ENCODE measurements at regions not wholly inside any gene's neighbourhood (a gene's known extent, or its start where the extent isn't known, plus 50 kb on each side); places are given as distances from the start of the nearest gene placed in this dataset.

- Histone ChIP-seq H3K4me1 (ENCODE audit: low read length) (peaks cover 44% of the 10 kb centered on the region), H3K36me3 (ENCODE audit: insufficient read depth, low read length) (no peaks in the 10 kb centered on the region), H4K20me1 (ENCODE audit: insufficient read depth, low read depth, low read length) (no peaks in the 10 kb centered on the region), H3K79me2 (ENCODE audit: low read length) (no peaks in the 10 kb centered on the region), H3K4me3 (ENCODE audit: low read length) (no peak overlapping the region), H3K27ac (ENCODE audit: low read length) (no peak overlapping the region), H2AFZ (ENCODE audit: low read length) (no peak overlapping the region), H3K9me2 (replicated peaks; ENCODE audit: insufficient read depth, low read length) (no peaks in the 10 kb centered on the region), H3K4me2 (ENCODE audit: low read depth, low read length, poor library complexity, severe bottlenecking) (no peak overlapping the region), H3K9me3 (ENCODE audit: low read length) (peaks cover 5% of the 10 kb centered on the region; the same call in 1 of the 2 replicates), H3K9ac (ENCODE audit: low read length) (no peak overlapping the region), H3K27me3 (ENCODE audit: low read length) (no peaks in the 10 kb centered on the region)
- DNase-seq = no peak
Observed at GRCh38 chr1:83697220-83697619, 301.7 kb downstream of the TTLL7 start.

- H2AFZ ChIP-seq (ENCODE audit: low read length) = 0 out of 2 replicates have a peak overlapping the region, but pooled peaks have one; percentile 17
- no peaks in the 10 kb centered on the region for H3K9me2 ChIP-seq (replicated peaks; ENCODE audit: insufficient read depth, low read length)
- no peaks in the 10 kb centered on the region for H3K79me2 ChIP-seq (ENCODE audit: low read length)
- H3K9me3 ChIP-seq (ENCODE audit: low read length) = peaks cover 5% of the 10 kb centered on the region; the same call in 1 of the 2 replicates
- no peaks in the 10 kb centered on the region for H4K20me1 ChIP-seq (ENCODE audit: insufficient read depth, low read depth, low read length)
- H3K4me2 ChIP-seq (ENCODE audit: low read depth, low read length, poor library complexity, severe bottlenecking) = no peak overlapping the region
- H3K4me1 ChIP-seq (ENCODE audit: low read length) = peaks cover 38% of the 10 kb centered on the region
- H3K36me3 ChIP-seq (ENCODE audit: insufficient read depth, low read length) = no peaks in the 10 kb centered on the region
- no peaks in the 10 kb centered on the region for H3K27me3 ChIP-seq (ENCODE audit: low read length)
- 0 out of 2 replicates have a peak overlapping the region, but pooled peaks have one; percentile 2 for H3K9ac ChIP-seq (ENCODE audit: low read length)
- H3K27ac ChIP-seq (ENCODE audit: low read length) = no peak overlapping the region
- H3K4me3 ChIP-seq (ENCODE audit: low read length) = no peak overlapping the region
- no peak for DNase-seq
Observed at GRCh38 chr1:83694449-83694848, 304.5 kb downstream of the TTLL7 start.

GRCh38 chr1:83693427-83694126, 305.4 kb downstream of the TTLL7 start:
- Histone ChIP-seq H3K9me2 (replicated peaks; ENCODE audit: insufficient read depth, low read length) (no peaks in the 10 kb centered on the region), H3K9ac (ENCODE audit: low read length) (0 out of 2 replicates have a peak overlapping the region, but pooled peaks have one; percentile 2), H3K4me1 (ENCODE audit: low read length) (peaks cover 38% of the 10 kb centered on the region), H4K20me1 (ENCODE audit: insufficient read depth, low read depth, low read length) (no peaks in the 10 kb centered on the region), H3K4me3 (ENCODE audit: low read length) (no peak overlapping the region), H3K79me2 (ENCODE audit: low read length) (no peaks in the 10 kb centered on the region), H3K27ac (ENCODE audit: low read length) (no peak overlapping the region), H3K27me3 (ENCODE audit: low read length) (no peaks in the 10 kb centered on the region), H2AFZ (ENCODE audit: low read length) (peak overlapping the region; percentile 85), H3K9me3 (ENCODE audit: low read length) (no peaks in the 10 kb centered on the region), H3K36me3 (ENCODE audit: insufficient read depth, low read length) (no peaks in the 10 kb centered on the region), H3K4me2 (ENCODE audit: low read depth, low read length, poor library complexity, severe bottlenecking) (peak overlapping the region; percentile 46)
- no peak for DNase-seq

- no peak for DNase-seq
- Histone ChIP-seq H3K4me2 (ENCODE audit: low read depth, low read length, poor library complexity, severe bottlenecking) (peak overlapping the region; percentile 46), H3K4me3 (ENCODE audit: low read length) (no peak overlapping the region), H3K36me3 (ENCODE audit: insufficient read depth, low read length) (no peaks in the 10 kb centered on the region), H3K27ac (ENCODE audit: low read length) (no peak overlapping the region), H3K9me2 (replicated peaks; ENCODE audit: insufficient read depth, low read length) (no peaks in the 10 kb centered on the region), H3K79me2 (ENCODE audit: low read length) (no peaks in the 10 kb centered on the region), H3K9ac (ENCODE audit: low read length) (no peak overlapping the region), H4K20me1 (ENCODE audit: insufficient read depth, low read depth, low read length) (no peaks in the 10 kb centered on the region), H3K27me3 (ENCODE audit: low read length) (no peaks in the 10 kb centered on the region), H3K4me1 (ENCODE audit: low read length) (peaks cover 38% of the 10 kb centered on the region), H3K9me3 (ENCODE audit: low read length) (no peaks in the 10 kb centered on the region), H2AFZ (ENCODE audit: low read length) (0 out of 2 replicates have a peak overlapping the region, but pooled peaks have one; percentile 85)
Observed at GRCh38 chr1:83692524-83693381, 306.2 kb downstream of the TTLL7 start.

GRCh38 chr1:83691953-83692500, 306.9 kb downstream of the TTLL7 start:
- Histone ChIP-seq H3K79me2 (ENCODE audit: low read length) (no peaks in the 10 kb centered on the region), H3K4me2 (ENCODE audit: low read depth, low read length, poor library complexity, severe bottlenecking) (no peak overlapping the region), H3K36me3 (ENCODE audit: insufficient read depth, low read length) (no peaks in the 10 kb centered on the region), H2AFZ (ENCODE audit: low read length) (no peak overlapping the region), H3K9me3 (ENCODE audit: low read length) (no peaks in the 10 kb centered on the region), H3K27ac (ENCODE audit: low read length) (no peak overlapping the region), H3K9ac (ENCODE audit: low read length) (no peak overlapping the region), H3K4me3 (ENCODE audit: low read length) (no peak overlapping the region), H4K20me1 (ENCODE audit: insufficient read depth, low read depth, low read length) (no peaks in the 10 kb centered on the region), H3K9me2 (replicated peaks; ENCODE audit: insufficient read depth, low read length) (no peaks in the 10 kb centered on the region), H3K27me3 (ENCODE audit: low read length) (no peaks in the 10 kb centered on the region), H3K4me1 (ENCODE audit: low read length) (peaks cover 38% of the 10 kb centered on the region)
- no peak for DNase-seq

GRCh38 chr1:83689921-83690868, 308.7 kb downstream of the TTLL7 start:
- no peak overlapping the region for H3K4me3 ChIP-seq (ENCODE audit: low read length)
- no peaks in the 10 kb centered on the region for H4K20me1 ChIP-seq (ENCODE audit: insufficient read depth, low read depth, low read length)
- H2AFZ ChIP-seq (ENCODE audit: low read length) = peak overlapping the region; percentile 51; the same call in 1 of the 2 replicates
- no peaks in the 10 kb centered on the region for H3K36me3 ChIP-seq (ENCODE audit: insufficient read depth, low read length)
- H3K79me2 ChIP-seq (ENCODE audit: low read length) = no peaks in the 10 kb centered on the region
- H3K9me2 ChIP-seq (replicated peaks; ENCODE audit: insufficient read depth, low read length) = no peaks in the 10 kb centered on the region
- H3K27ac ChIP-seq (ENCODE audit: low read length) = no peak overlapping the region
- H3K27me3 ChIP-seq (ENCODE audit: low read length) = no peaks in the 10 kb centered on the region
- no peak overlapping the region for H3K9ac ChIP-seq (ENCODE audit: low read length)
- H3K4me1 ChIP-seq (ENCODE audit: low read length) = peaks cover 25% of the 10 kb centered on the region
- no peaks in the 10 kb centered on the region for H3K9me3 ChIP-seq (ENCODE audit: low read length)
- no peak overlapping the region for H3K4me2 ChIP-seq (ENCODE audit: low read depth, low read length, poor library complexity, severe bottlenecking)
- no peak for DNase-seq

GRCh38 chr1:83682132-83682531, 316.8 kb downstream of the TTLL7 start:
- Histone ChIP-seq H3K27ac (ENCODE audit: low read length) (no peak overlapping the region), H3K4me1 (ENCODE audit: low read length) (no peaks in the 10 kb centered on the region), H3K4me3 (ENCODE audit: low read length) (no peak overlapping the region), H2AFZ (ENCODE audit: low read length) (no peak overlapping the region), H3K4me2 (ENCODE audit: low read depth, low read length, poor library complexity, severe bottlenecking) (no peak overlapping the region), H3K79me2 (ENCODE audit: low read length) (no peaks in the 10 kb centered on the region), H4K20me1 (ENCODE audit: insufficient read depth, low read depth, low read length) (no peaks in the 10 kb centered on the region), H3K9me2 (replicated peaks; ENCODE audit: insufficient read depth, low read length) (no peaks in the 10 kb centered on the region; the same call in 1 of the 2 replicates), H3K27me3 (ENCODE audit: low read length) (no peaks in the 10 kb centered on the region), H3K36me3 (ENCODE audit: insufficient read depth, low read length) (no peaks in the 10 kb centered on the region), H3K9me3 (ENCODE audit: low read length) (no peaks in the 10 kb centered on the region), H3K9ac (ENCODE audit: low read length) (no peak overlapping the region)
- DNase-seq = no peak
